Peyer's patch (tissue), 4 donors: ENCODE measurements at regions not wholly inside any gene's neighbourhood (a gene's known extent, or its start where the extent isn't known, plus 50 kb on each side); places are given as distances from the start of the nearest gene placed in this dataset.
"Not testable (repeated sequence)": the region's sequence is repeated elsewhere in the genome, so short reads cannot be mapped to it uniquely, and the experiment has no call there.

ENCODE experiments used
- POLR2A ChIP-seq, 2 donors: fragments of 450-650 bp; IDR thresholded peaks; one replicate each; pipeline ENCODE4 v1.5.1; 2017; ENCODE audit warnings: antibody characterized with exemption in 2 of 2, mild to moderate bottlenecking in 2 of 2, moderate library complexity in 2 of 2
- TF ChIP-seq, protein P1 (sequence below), 6 experiments: fragments of 450-650 bp in 4 of 6; fragments of 200-600 bp in 2 of 6; sonication (generic) in 1 of 6; IDR thresholded peaks; one replicate each; pipeline ENCODE4 v1.5.1; 2017 to 2019; ENCODE audit warnings: antibody characterized with exemption in 6 of 6, mild to moderate bottlenecking in 3 of 6, moderate library complexity in 1 of 6

DNA sequence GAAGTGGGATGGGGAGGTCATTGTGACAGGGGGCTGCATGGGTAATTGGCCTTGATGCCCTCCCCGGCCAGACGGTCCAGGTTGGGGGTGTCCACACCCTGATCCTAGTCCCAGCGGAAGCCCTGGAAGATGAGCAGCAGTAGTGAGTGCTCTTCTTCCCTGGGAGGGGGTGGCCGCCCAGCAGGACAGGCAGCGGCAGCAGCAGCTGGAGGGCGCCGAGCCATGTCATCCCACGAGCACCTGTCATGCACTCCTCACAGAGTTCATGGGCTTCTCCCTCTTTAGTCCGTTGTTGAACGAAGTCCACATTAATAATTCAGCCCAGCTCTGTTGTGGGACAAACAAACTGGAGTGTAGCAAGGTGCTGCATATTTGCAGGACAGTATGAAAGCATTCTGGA is 81.2 kb upstream of the FAM90A1 start:
- TF ChIP-seq, protein P1, sequence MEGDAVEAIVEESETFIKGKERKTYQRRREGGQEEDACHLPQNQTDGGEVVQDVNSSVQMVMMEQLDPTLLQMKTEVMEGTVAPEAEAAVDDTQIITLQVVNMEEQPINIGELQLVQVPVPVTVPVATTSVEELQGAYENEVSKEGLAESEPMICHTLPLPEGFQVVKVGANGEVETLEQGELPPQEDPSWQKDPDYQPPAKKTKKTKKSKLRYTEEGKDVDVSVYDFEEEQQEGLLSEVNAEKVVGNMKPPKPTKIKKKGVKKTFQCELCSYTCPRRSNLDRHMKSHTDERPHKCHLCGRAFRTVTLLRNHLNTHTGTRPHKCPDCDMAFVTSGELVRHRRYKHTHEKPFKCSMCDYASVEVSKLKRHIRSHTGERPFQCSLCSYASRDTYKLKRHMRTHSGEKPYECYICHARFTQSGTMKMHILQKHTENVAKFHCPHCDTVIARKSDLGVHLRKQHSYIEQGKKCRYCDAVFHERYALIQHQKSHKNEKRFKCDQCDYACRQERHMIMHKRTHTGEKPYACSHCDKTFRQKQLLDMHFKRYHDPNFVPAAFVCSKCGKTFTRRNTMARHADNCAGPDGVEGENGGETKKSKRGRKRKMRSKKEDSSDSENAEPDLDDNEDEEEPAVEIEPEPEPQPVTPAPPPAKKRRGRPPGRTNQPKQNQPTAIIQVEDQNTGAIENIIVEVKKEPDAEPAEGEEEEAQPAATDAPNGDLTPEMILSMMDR (IDR thresholded peaks at IDR 0.05), result not testable (repeated sequence)
- not testable (repeated sequence) for TF ChIP-seq POLR2A (IDR thresholded peaks at IDR 0.05)
